ENCODE measurements at regions not wholly inside any gene's neighbourhood (a gene's known extent, or its start where the extent isn't known, plus 50 kb on each side); places are given as distances from the start of the nearest gene placed in this dataset.

GRCh38 chr16:55039511-55039910, 108.8 kb downstream of the IRX5 start:
- no peak overlapping the region for H3K4me2 ChIP-seq (replicated peaks; ENCODE audit: low read depth, low read length, poor library complexity, severe bottlenecking)
- Mint-ChIP-seq H3K4me1 (no peaks in the 10 kb centered on the region), H3K9me3 (ENCODE audit: insufficient read depth) (no peaks in the 10 kb centered on the region), H3K27ac (no peak overlapping the region), H3K27me3 (no peaks in the 10 kb centered on the region), H3K4me3 (no peak overlapping the region)
- no peaks in the 10 kb centered on the region for H3K27me3 ChIP-seq (replicated peaks in 1 of 4; ENCODE audit: control extremely low read depth in 1 of 4, control insufficient read depth in 3 of 4, insufficient read depth in 4 of 4, low read length in 3 of 4)
- CTCF ChIA-PET, result no interaction called here
- no peak overlapping the region for H3K27ac ChIP-seq (ENCODE audit: low read length in 2 of 2)
- no peak overlapping the region for H2AFZ ChIP-seq (ENCODE audit: insufficient read depth, low read depth, low read length, poor library complexity, severe bottlenecking)
- no peak overlapping the region for H3K9ac ChIP-seq (ENCODE audit: low read length)
- TF ChIP-seq CTCF (IDR thresholded peaks at IDR 0.05) (no peak), EZH2 (IDR thresholded peaks at IDR 0.05; ENCODE audit: borderline replicate concordance, insufficient read depth, low read depth, low read length, poor library complexity, severe bottlenecking) (no peak)
- no peaks in the 10 kb centered on the region for H3K4me1 ChIP-seq (ENCODE audit: control insufficient read depth in 2 of 2, insufficient read depth in 2 of 2, low read length in 2 of 2)
- H4K20me1 ChIP-seq (ENCODE audit: control insufficient read depth, insufficient read depth, low read length, poor library complexity, severe bottlenecking), result no peaks in the 10 kb centered on the region
- ATAC-seq (ENCODE audit: low read depth), result no peak
- no peaks in the 10 kb centered on the region for H3K79me2 ChIP-seq (ENCODE audit: control insufficient read depth, insufficient read depth, low read length)
- 87% methylated on average over 6 of the region's 6 CpGs for WGBS (ENCODE audit: insufficient coverage)
- no peaks in the 10 kb centered on the region for H3K36me3 ChIP-seq (replicated peaks in 1 of 2; ENCODE audit: control extremely low read depth in 1 of 2, control insufficient read depth in 1 of 2, extremely low read depth in 1 of 2, insufficient read depth in 2 of 2, low read length in 1 of 2)
- POLR2A ChIA-PET, result no interaction called here
- intact Hi-C loops (cut with micrococcal nuclease), result no loop called here
- DNase-seq, result no peak
- peaks cover 0 to 6% (median 0%) of the 10 kb centered on the region in 3 donors for H3K9me3 ChIP-seq (ENCODE audit: control extremely low read depth in 1 of 3, control insufficient read depth in 2 of 3, insufficient read depth in 1 of 3, low read length in 2 of 3)
- no peak overlapping the region for H3K4me3 ChIP-seq (ENCODE audit: control extremely low read depth in 1 of 5, extremely low read depth in 1 of 5, insufficient read depth in 1 of 5, low read depth in 2 of 5, low read length in 4 of 5)

- H3K4me3 ChIP-seq (ENCODE audit: control extremely low read depth in 1 of 5, extremely low read depth in 1 of 5, insufficient read depth in 1 of 5, low read depth in 2 of 5, low read length in 4 of 5), result no peak overlapping the region
- H3K27ac ChIP-seq (ENCODE audit: low read length in 2 of 2), result no peak overlapping the region
- H2AFZ ChIP-seq (ENCODE audit: insufficient read depth, low read depth, low read length, poor library complexity, severe bottlenecking), result no peak overlapping the region
- Mint-ChIP-seq H3K4me3 (no peak overlapping the region), H3K4me1 (no peaks in the 10 kb centered on the region), H3K9me3 (ENCODE audit: insufficient read depth) (no peaks in the 10 kb centered on the region), H3K27me3 (no peaks in the 10 kb centered on the region), H3K27ac (no peak overlapping the region)
- H3K4me2 ChIP-seq (replicated peaks; ENCODE audit: low read depth, low read length, poor library complexity, severe bottlenecking), result no peak overlapping the region
- ATAC-seq (ENCODE audit: low read depth), result no peak
- intact Hi-C loops (cut with micrococcal nuclease), result no loop called here
- TF ChIP-seq EZH2 (IDR thresholded peaks at IDR 0.05; ENCODE audit: borderline replicate concordance, insufficient read depth, low read depth, low read length, poor library complexity, severe bottlenecking) (no peak), CTCF (IDR thresholded peaks at IDR 0.05) (no peak)
- H3K9ac ChIP-seq (ENCODE audit: low read length), result no peak overlapping the region
- H4K20me1 ChIP-seq (ENCODE audit: control insufficient read depth, insufficient read depth, low read length, poor library complexity, severe bottlenecking), result no peaks in the 10 kb centered on the region
- CTCF ChIA-PET, result no interaction called here
- no peaks in the 10 kb centered on the region for H3K36me3 ChIP-seq (replicated peaks in 1 of 2; ENCODE audit: control extremely low read depth in 1 of 2, control insufficient read depth in 1 of 2, extremely low read depth in 1 of 2, insufficient read depth in 2 of 2, low read length in 1 of 2)
- POLR2A ChIA-PET, result no interaction called here
- H3K27me3 ChIP-seq (replicated peaks in 1 of 4; ENCODE audit: control extremely low read depth in 1 of 4, control insufficient read depth in 3 of 4, insufficient read depth in 4 of 4, low read length in 3 of 4), result no peaks in the 10 kb centered on the region
- WGBS (ENCODE audit: insufficient coverage), result 83% methylated on average over 7 of the region's 8 CpGs
- peaks cover 0 to 6% (median 0%) of the 10 kb centered on the region in 3 donors for H3K9me3 ChIP-seq (ENCODE audit: control extremely low read depth in 1 of 3, control insufficient read depth in 2 of 3, insufficient read depth in 1 of 3, low read length in 2 of 3)
- no peaks in the 10 kb centered on the region for H3K79me2 ChIP-seq (ENCODE audit: control insufficient read depth, insufficient read depth, low read length)
- DNase-seq, result no peak
- H3K4me1 ChIP-seq (ENCODE audit: control insufficient read depth in 2 of 2, insufficient read depth in 2 of 2, low read length in 2 of 2), result no peaks in the 10 kb centered on the region
Measured at GRCh38 chr16:55039931-55040330, 109.3 kb downstream of the IRX5 start.
